COLO829 (cell line): ENCODE measurements at regions not wholly inside any gene's neighbourhood (a gene's known extent, or its start where the extent isn't known, plus 50 kb on each side); places are given as distances from the start of the nearest gene placed in this dataset.
"Not testable (repeated sequence)": the region's sequence is repeated elsewhere in the genome, so short reads cannot be mapped to it uniquely, and the experiment has no call there.

ENCODE experiments used
- DNase-seq: peaks from one replicate; pipeline ENCODE4 v3.0.0; 2012; ENCODE audit warnings: low spot score

DNA sequence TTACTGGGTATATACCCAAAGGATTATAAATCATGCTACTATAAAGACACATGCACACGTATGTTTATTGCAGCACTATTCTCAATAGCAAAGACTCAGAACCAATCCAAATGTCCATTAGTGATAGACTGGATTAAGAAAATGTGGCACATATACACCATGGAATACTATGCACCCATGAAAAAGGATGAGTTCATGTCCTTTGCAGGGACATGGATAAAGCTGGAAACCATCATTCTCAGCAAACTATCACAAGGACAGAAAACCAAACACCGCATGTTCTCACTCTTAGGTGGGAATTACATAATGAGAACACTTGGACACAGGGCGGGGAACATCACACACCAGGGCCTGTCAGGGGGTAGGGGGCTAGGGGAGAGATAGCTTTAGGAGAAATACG, 186.1 kb upstream of the FTMT start:
- DNase-seq: not testable (repeated sequence)

DNA sequence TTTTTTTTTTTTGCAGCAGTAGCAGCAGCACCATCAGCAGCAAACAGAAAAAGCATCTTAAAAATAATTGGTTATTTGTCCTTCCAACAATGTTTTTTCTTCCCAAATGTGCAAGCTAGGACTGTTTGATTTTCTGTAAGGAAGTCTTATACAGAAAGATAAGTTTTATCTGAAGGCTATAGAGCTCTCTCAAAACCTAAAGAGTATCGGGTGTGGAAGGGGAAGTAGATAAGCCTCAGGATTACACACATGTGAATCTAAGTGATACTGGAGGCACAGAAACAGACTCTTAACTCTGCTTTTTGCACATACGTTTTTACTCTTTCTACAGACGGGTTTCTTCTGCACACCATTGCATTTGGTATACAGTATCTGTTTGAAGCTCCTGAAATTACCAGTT, 184.4 kb upstream of the FTMT start:
- no peak for DNase-seq

DNA sequence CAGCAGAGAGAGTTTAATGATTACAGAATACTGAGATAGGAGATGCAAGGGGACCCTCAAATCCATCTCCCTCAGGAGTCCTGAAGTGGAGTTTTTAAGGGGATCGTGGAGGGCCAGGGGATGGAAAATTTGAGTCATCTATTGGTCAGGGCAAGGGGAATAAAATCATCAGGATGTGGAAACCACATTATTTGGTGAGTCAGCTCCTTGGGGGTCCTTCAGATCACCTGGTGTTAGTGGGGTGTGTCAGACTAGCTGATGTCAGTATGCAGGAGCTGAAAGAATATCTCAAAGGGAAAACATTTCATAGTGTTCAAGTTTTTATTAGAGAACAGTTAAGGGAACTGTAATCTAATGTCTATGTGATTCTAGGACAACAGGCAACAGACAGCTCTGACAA, 183.0 kb upstream of the FTMT start:
- DNase-seq: no peak

DNA sequence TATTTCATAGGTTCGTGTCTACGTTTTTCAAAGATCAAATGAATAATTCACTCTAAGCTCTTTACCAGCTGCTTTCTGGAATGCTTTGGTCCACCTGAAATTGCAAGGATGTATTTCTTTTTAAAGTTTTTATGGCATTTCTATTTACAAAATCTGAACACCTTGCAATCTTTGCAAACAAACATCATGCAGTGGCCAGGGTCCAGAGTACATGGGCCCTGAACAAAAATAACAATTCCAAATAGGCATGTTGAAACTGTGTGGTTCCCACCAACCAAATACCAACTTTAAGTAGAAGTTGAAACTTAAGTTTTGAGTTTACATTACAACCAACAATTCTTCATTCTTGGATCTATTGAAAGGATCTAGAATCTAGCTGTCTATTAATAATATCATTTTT, 180.1 kb upstream of the FTMT start:
- DNase-seq: no peak

DNA sequence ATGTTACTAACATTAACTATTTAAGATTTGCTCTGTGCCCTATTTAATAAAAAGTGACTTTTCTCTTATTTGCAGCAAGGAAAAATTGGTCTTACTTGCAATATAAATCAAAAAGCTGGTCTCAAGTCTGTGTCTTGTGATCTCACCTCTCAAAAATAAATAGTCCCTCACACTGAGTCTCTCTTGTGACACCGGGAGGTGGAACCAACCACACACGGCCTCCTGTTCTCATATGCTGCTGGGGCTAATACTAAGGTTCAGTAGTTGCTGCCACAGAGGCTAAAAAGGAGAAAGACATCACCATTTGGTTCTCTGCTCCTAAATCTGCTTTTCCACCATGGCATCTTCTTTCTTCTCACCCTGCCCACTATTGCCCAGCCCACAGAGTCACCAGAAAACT, 175.8 kb upstream of the FTMT start:
- no peak for DNase-seq

DNA sequence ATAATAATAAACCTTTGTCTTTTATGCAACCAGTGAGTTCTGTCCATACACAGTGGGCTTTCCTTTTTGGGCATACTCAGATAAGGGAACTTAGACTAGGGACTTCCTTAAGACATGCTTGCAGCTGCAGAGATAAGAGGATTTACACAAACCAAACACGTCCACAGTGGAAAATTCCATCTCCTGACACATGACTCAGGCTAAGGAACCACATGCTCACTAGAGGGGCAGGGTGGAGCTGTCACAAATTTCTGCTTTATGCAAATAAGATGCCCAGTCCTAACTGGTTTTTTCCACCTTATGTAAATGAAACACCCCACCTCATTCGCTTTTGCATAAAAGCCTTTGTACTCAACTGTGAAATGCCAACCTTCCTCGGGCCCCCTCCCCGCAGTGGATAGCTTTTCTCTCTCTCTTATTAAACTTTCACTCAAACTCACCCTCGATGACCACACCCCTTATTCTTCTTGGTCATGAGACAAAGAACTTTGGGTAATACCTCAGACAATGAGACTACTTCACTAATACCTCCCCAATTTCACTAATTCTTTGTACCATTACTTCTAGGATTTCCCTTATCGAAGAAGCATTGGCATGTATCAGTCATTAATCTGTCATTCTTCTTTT, 170.3 kb upstream of the FTMT start:
- no peak for DNase-seq

DNA sequence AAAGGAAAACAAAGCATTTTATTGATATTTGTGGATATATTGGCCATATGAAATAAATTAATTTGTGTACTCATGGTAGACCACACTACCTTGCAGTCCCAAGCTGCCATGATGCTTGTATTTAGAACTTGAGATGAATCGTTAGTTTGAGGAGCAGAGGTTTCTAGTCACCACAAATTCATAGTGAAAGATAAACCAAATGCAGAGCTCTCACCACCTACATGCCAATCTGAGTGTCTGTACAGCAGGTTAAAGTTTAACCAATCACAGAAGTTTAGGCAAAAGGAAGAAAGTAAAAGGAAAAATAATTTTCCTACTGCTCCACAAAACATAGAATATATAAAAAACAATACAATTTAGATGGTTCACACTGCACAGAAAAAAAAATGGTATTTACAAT, 163.6 kb upstream of the FTMT start:
- no peak for DNase-seq

DNA sequence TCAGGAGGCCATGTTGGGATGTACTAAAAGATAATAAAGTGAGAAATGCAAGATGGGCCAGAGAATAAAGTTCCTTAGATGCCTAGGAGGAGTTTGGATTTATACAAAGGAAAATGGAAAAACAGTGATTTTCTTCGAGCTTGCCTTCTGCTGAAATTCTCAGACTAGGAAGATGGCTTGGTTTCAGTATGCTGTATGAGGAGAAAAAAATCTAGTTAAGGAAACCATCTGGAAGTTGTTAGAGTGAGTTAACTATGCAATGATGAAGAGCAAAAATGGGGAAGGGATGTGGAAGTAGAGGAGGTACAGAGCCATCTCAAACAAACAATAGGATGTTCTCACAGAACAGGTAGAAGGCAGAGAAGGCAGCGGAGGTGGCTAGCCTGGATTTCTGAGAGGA, 162.9 kb upstream of the FTMT start:
- DNase-seq: no peak

DNA sequence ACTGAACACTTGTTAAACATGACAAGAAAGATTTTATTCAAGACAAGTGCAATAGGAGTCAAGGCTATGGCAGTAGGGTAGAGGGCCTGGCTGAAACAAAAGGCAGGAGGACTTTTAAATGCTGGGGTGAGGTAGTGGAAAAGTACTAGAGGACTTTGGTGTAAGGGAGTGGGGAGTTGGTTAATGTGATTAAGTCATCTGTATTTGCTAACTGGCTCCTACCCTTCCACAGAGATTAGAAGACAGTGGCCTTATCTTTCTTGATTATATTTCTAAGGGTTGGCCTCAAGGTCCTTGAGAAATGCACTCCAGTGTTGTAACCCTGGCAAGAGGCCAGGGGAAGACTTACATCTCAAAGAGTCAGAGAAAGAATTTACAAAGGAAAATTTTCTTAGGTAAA, 160.2 kb upstream of the FTMT start:
- DNase-seq: no peak

DNA sequence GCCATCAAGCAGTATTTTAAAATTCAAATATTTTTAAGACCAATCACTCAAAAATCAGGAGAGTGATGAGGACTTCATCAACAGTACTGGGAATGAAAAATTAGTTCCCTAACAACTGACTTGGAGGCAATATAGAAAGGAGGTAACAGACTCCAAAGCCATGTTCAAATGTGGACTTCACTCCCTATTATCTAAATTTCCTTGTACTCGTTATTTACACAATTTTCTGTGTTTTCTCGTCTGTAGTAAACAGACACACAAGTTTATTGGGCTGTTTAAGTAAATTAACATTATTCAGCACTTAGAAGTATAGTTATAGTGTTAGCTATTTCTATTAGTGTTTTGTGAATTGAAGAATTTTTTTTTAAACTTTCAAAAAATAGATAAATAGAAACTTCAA, 159.5 kb upstream of the FTMT start:
- no peak for DNase-seq

DNA sequence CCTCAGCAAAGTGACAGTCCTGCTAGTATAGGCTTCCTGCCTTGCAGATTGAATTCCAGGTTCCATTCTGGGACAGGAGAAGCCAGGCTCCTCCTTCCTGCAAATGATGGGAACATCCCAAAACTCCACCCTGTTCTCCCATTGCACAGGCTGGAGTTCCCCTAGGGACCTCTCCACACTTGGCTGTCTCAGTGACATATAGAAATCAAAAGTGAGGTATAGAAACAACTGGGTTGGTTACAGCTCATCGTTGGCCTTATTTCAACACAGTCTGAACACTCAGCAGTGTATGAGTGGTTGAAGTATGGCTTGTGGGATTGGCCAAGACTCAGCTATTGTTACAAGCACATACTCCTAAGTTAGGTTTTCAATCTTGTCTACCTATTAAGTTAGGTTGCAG, 157.8 kb upstream of the FTMT start:
- no peak for DNase-seq

DNA sequence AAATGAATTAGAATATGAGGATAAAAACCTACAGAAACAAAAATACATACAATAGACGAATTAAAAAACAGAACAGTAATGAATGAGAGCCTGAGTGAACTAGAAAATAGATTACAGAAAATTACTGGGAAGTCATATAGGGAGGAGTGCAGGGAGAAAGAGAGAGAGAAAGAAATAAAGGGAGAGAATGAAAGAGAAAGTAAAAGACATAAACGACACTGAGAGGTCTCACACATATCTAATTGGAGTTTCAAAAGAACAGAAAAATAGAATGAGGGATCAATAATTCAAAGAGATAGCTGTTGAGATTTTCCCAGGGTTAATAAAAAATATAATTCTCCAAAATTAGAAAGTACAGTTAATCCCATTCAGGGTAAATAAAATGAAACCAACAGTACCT, 156.4 kb upstream of the FTMT start:
- no peak for DNase-seq

DNA sequence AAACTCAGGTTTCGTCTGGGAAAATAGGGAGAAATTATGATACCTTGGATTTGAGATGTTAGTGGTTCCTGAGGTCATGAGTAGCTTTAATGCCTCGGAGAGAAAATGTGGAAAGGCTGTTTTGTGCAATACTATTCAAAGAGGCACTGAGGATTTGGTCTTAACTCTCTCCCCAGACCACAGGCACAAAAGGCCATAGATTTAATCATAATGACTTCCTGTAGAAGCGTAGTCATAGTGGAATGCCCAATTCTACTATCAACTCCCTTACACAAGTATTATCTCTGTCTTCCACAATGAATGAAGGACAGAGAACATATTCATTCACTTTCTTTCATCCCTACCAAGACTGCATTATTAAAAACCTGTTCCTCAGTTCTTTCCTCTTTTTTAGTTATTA, 153.0 kb upstream of the FTMT start:
- peak; percentile 34 for DNase-seq

DNA sequence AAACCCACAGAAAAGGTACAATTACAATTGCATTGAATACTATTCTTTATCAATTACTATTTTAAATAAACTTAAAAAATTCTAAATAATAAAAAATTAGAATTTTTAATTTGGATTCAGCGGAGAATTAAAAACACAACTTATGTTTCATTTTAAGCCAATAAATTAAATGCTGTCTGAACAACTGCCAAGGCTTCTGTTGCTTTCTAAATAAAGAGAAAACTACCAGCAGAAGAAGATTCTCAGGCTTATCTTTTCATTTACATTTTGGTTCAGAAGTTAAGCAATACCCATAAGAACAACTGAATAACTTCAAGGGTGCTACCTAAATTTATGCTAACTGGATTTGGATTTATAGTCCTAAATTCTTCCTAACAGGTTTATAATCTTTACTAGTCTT, 150.0 kb upstream of the FTMT start:
- no peak for DNase-seq

DNA sequence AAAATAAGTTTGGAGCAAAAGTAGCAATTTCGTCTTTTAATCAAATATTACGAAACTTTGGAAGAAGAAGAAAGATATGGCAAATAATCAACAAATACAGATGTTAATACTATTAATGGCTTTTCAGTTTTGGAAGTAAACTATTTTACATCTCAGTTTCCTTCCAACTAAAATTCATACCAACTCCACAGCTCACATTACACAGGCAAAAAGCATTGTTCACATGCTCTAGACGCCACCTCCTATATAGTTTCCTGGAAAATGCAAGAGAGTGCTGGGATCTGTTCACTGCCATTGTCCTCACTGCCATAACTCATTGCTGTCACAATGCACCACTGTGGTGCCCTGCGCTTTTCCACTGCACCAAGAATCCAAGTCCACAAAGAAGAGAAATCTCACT, 149.0 kb upstream of the FTMT start:
- no peak for DNase-seq

DNA sequence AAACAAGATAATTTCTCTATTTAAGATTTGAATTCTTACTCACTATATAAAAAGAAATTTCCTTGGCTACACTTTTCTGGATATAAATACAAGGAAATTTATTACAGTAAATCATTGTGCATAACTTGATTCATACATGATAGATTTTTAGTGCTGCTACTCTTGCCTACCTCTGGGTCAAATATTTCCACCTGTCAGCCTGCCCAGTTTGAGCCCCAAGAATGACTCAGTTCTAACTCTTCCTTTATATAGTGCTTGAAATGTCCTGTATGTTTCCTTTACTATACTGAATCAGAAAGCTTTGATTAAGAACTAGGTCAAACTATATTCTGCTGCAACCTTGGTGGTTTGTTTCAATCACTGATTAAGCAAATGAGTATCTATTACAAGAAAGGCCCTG, 147.4 kb upstream of the FTMT start:
- no peak for DNase-seq

DNA sequence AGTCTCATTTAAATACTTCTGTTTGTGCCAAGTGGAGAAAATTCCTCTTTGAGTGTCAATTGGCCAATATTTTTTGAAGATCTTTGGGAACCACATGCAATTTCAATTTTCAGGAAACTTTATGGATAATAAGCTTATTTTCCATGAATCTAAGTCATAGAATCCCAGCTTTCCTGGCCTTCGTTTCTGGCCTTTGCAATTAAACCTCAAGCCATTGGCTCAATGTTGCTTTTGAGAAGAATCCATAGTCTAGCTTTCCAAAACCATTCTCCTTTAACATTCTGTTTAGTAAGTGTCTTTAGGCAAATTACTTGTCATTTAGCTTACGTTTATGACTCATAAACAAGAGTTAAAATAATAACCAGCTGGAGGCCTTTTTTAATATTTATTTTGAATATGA, 145.0 kb upstream of the FTMT start:
- no peak for DNase-seq

DNA sequence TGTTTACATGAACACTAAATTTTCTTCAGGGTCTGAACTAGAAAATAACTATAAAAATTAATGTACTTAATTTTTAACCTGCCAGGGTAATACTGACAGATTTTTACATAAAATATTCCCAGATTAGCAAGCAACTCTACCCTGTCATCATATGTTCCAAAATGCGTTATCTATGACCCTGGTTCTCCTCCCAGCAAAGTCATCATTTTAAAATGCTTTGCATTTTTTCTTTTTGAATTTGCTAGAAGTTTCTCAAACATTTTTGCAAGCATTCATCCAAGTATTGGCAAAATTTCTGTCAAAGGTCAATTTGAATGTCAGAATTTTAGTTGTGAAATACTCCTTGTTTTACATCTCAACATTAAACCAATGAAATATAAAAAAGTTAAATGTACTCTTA, 144.5 kb upstream of the FTMT start:
- DNase-seq: no peak

DNA sequence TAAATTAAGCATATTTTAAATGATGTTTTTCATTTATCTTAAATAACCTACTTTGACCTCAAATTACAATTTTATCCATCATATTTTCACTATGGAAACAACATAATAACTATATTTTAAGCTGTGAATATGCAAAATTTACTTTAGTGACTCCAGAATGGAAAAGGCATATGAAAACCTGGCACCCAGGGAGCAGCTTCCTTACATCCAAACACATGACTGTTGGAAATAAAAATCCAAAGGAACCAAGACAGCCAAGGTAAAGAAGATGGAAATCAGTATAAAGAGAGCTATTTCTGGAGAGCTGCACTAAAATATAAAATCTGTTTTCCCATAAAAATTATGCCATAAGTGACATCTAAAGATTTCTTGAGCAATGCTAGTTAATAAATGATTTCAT, 140.3 kb upstream of the FTMT start:
- DNase-seq: no peak

DNA sequence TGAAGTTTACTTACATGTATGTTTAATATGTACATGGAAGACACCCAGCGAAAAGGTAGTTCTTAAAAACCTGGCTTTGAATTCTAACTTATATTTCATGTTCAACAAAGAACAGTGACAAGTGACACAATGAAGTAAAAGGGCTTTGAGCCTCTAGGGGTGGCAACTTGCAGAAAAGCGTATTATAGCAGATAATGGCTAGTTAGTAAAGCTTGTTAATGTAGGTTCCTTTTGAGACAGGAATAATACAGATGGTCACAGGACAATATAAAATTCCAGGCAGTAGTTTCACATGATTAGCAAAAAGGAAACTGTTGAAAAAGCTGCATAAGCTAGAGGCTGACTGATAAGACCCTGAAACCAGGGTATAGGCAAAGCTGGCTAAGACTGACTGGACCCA, 132.4 kb upstream of the FTMT start:
- no peak for DNase-seq

DNA sequence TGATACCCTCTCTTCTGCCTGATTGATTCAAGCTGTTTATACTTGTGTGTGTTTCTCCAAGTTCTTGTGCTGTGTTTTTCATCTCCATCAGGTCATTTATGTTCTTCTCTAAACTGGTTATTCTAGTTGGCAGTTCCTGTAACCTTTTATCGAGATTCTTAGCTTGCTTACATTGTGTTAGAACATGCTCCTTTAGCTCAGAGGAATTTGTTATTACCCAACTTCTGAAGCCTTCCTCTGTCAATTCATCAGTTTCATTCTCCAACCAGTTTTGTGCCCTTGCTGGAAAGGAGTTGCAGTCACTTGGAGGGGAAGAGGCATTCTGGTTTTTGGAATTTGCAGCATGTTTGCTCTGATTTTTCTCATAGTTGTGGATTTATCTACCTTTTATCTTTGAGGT, 126.2 kb upstream of the FTMT start:
- no peak for DNase-seq

DNA sequence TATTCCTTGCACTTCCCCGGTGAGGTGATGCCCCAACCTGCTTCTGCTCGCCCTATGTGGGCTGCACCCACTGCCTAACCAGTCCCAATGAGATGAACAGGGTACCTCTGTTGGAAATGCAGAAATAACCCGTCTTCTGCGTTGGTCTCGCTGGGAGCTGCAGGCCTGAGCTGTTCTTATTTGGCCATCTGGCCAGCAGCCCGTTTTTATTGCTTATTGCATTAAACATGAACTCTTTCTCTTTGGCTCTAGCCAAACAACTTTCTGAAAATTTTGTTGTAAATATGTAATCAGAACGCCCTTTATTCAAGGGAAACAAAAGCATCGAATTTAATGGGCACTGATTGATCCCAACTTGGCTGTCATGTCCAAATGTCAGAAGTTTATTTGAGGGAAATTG, 124.7 kb upstream of the FTMT start:
- no peak for DNase-seq

DNA sequence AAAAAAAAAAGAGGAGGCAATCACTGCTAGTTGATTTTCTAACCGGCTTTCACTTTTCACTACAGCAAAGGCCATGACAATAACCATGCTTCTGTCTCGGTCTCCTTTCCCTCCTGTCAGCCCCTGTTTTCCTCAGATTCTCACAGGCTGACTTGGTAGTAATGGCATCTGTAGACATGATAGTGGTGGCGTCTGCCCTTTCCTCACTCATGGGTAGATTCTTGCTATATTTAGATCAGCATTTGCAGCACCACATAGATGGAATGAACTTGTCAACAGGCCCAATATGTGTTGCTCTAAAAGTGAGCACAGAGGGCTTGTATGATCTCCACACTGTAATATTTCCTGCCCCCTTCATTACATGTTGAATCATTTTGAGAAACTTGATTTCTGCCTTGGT, 120.3 kb upstream of the FTMT start:
- no peak for DNase-seq

DNA sequence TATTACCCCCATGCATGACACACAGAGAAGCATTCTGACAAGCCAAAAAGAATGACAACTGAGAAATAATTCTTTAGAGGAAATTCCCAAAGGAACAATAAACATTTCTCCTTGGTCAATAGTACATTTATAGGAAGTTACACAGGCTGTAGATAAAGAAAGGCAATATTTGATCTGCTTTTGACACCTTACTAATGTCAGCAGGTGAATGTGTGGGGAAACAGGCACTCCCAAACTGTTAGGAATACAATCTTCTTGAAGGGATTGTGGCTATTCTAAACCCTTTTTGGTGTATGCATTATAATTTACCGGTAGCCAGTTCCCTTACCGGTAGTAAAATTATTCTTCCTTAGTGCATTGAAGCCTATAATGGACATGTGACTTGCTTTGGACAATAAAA, 116.1 kb upstream of the FTMT start:
- no peak for DNase-seq

DNA sequence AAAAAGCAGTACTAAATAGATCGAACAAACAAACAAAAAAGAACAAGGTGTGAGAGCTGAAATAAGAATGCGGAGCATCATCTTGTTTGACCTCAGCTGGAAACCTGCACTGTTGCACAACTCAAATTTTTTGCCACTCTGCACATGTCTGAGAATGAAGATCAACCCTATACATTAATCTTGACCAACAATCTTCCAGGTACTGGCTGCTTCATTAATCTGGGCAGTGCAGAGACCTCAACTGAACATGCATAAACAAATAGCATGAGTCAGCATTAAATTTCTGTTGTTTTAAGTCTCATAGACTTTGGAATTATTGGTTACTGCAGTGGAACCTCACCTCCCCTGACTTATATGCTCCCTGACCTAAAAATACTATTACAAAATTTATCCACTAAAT, 114.6 kb upstream of the FTMT start:
- DNase-seq: no peak
